GM21526 (cell line): ENCODE measurements at regions not wholly inside any gene's neighbourhood (a gene's known extent, or its start where the extent isn't known, plus 50 kb on each side); places are given as distances from the start of the nearest gene placed in this dataset.

Experiments
- ATAC-seq: cut with Tn5 transposase; IDR thresholded peaks from one replicate; pipeline ENCODE4 v1.9.1; 2021; ENCODE audit warnings: moderate library complexity; ENCODE audit not compliant: unreplicated experiment, low FRiP score

GRCh38 chr5:39730699-39731098 lies 305.9 kb upstream of the DAB2 start:
- no peak for ATAC-seq

GRCh38 chr5:39730006-39730405 lies 305.2 kb upstream of the DAB2 start:
- ATAC-seq: no peak

GRCh38 chr5:39726467-39726866 lies 301.7 kb upstream of the DAB2 start:
- no peak for ATAC-seq

- ATAC-seq: no peak
Observed at GRCh38 chr5:39721394-39721793, 296.6 kb upstream of the DAB2 start.

GRCh38 chr5:39720136-39720535 lies 295.4 kb upstream of the DAB2 start:
- no peak for ATAC-seq

GRCh38 chr5:39717176-39717897 lies 292.6 kb upstream of the DAB2 start:
- ATAC-seq: no peak

- ATAC-seq: no peak
Observed at GRCh38 chr5:39716532-39717028, 291.8 kb upstream of the DAB2 start.

- ATAC-seq: no peak
Observed at GRCh38 chr5:39714036-39714698, 289.4 kb upstream of the DAB2 start.

- ATAC-seq: no peak
Observed at GRCh38 chr5:39713250-39713916, 288.6 kb upstream of the DAB2 start.

GRCh38 chr5:39712316-39713249 lies 287.8 kb upstream of the DAB2 start:
- ATAC-seq: no peak

GRCh38 chr5:39711821-39712220 lies 287.0 kb upstream of the DAB2 start:
- no peak for ATAC-seq

- no peak for ATAC-seq
Observed at GRCh38 chr5:39709032-39709431, 284.3 kb upstream of the DAB2 start.

GRCh38 chr5:39702928-39703327 lies 278.1 kb upstream of the DAB2 start:
- ATAC-seq: no peak

- ATAC-seq: no peak
Observed at GRCh38 chr5:39700523-39700922, 275.7 kb upstream of the DAB2 start.

- no peak for ATAC-seq
Observed at GRCh38 chr5:39698838-39699560, 274.2 kb upstream of the DAB2 start.

- no peak for ATAC-seq
Observed at GRCh38 chr5:39697881-39698280, 273.1 kb upstream of the DAB2 start.

GRCh38 chr5:39696672-39697398 lies 272.1 kb upstream of the DAB2 start:
- no peak for ATAC-seq

GRCh38 chr5:39691993-39692392 lies 267.2 kb upstream of the DAB2 start:
- no peak for ATAC-seq

GRCh38 chr5:39691136-39691535 lies 266.4 kb upstream of the DAB2 start:
- no peak for ATAC-seq
